HG03159 (cell line): ENCODE measurements at regions not wholly inside any gene's neighbourhood (a gene's known extent, or its start where the extent isn't known, plus 50 kb on each side); places are given as distances from the start of the nearest gene placed in this dataset.

Experiments used
- ATAC-seq: cut with Tn5 transposase; IDR thresholded peaks from one replicate; pipeline ENCODE4 v1.9.1; 2021; ENCODE audit warnings: mild to moderate bottlenecking, moderate library complexity; ENCODE audit not compliant: unreplicated experiment

- ATAC-seq: no peak
Observed at GRCh38 chr7:21084286-21084685, 297.6 kb upstream of the SP8 start.

DNA sequence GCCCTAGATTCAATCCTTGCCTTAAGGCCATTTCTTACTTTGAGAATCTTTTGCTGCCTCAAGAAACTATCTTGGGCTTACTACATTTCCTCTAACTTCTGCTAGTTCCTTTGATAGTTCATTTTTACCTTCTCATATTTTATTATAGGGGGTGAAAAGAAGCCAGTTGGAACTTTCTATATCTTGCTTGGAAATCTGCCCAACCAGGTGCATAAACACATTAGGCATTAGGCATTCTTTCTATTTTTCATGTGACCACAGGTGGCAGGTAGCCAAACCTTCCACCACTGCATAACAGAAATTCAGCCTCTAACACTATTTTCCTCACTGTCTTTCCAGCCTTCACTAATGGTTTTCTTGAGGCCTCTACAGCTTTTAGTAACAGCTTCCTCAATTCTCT is 300.0 kb upstream of the SP8 start:
- no peak for ATAC-seq

DNA sequence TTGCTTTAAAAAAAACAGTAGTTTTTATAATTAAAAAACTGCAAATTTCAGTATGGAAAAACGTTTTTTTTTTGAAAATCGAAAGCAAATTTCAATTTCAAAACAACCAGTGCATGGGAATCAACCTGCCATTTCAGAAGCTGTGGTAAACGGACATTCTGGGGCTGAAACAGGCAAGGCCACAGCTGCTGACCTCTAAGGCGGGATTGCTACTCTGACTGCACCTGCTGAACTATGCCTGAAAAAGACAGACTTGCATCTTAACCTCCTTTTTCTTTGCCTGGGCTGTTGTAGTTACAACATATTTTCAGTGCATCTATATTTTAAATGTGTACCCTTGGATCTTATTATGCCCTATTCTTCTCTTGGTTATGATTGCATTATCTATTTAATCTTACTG is 303.0 kb upstream of the SP8 start:
- ATAC-seq: no peak

DNA sequence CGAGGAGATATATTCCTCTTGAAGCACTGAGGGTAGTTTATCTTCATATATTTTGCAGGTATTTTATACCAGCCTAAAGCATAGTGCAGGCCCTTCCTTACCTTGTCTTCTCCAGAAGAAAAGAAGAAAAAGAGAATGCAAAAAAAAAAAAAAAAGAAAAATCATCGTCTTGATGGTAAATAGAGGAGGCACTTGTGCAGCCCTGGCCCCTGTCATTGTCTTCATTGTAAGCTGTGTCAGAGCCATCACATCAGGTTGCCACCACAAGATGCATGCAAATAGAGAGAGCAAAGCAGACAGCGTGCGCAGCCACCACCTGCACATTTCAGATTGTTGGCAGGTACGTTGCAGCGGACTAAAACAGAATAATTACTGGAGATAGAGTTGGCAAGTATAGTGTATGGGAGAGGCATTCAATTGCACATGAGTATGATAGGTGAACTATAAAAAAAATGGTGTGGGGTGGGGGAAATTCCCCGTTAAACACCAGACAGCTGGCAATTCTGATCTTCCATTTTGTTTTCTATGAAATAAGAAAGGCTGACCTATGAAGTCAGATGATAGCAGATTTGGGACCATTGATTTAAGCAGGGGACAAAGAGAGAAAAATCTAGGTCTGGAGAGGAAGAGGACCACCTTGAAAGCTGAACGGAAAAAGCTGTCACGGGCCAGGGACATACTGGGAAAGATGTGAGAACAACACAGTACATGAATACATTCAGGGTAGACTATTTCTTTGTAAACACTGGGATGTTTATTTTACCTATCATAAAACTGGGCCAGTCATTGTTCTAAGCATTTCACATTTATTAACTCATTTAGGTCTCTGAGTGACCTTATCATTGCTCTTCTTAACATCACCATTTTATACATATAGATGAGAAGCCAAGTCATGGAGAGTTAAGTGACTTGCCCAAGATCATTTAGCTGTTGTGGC is 306.3 kb upstream of the SP8 start:
- no peak for ATAC-seq

DNA sequence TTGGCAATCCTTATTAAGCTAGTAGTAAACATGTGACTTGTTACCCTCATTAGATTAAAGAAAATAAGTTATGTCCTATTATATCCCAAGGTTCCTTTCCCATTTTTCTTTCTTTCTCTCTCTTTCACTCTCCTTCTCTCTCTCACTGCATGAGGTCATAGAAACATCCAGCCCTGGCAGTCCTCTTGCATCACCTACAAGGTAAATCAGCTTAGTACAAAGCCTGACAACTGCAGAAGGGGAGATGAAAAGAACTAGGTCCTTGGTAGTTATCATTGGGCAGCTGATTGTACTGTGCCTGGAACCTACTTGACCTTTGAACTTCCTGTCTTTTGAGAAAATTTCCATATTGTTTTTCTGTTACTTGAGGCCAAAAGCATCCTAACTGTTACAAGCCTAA is 307.9 kb upstream of the SP8 start:
- ATAC-seq: no peak

DNA sequence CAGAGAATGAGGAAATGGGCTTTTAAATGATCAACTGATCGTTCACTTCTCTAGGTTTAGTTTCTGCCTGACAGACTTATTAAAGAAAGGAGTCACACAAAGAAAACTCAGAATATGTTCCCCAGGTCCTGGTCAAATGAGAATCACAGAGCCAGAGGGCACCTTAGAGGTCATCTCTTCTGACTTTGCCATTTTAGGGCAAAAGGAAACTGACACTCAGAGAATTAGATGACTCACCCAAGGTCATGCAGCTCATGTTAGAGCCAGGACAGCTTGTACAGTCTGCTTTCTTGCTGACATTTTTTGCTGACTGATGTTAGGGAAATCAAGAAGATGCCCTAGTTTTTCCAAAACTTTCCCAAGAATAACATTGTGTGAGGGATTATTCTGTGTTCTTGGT is 312.7 kb upstream of the SP8 start:
- ATAC-seq: no peak

DNA sequence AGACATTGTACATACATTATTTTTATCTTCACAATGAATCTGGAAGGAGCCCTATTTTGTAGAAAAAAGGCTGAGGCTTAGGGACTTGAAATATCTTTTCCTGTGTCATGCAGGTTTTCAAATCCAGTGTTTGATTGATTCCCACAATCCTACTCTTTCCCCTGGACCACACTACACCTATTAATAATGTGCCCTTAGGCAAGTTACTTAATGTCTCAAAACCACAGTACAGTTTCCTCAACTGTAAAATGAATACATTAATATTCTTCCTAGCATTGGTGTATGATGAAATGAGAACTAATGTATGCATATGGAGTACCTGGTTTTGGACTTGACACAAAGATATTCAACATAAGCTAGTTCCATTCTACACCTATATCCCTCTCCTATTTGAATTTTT is 313.3 kb upstream of the SP8 start:
- ATAC-seq: no peak

GRCh38 chr7:21101541-21101940 is 314.9 kb upstream of the SP8 start:
- ATAC-seq: no peak

- no peak for ATAC-seq
Observed at GRCh38 chr7:21103426-21104123, 316.9 kb upstream of the SP8 start.

DNA sequence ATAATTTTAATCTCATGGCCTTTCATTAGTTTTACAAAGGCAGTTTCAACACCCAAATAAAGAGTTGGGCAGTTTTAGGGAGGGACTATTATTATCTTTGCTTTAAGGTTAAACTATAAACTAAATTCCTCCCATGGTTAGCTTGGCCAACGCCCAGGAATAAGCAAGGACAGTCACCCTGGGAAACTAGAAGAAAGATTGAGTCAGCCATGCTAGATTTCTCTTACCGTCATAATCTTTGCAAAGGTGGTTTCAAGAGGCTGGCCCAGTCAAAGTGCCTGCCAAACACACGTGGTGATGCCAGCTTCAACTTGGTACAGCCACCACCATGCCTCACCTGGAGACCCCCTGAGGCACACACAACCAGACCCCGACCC is 317.4 kb upstream of the SP8 start:
- no peak for ATAC-seq

GRCh38 chr7:21106296-21106732 is 319.6 kb upstream of the SP8 start:
- ATAC-seq: no peak

GRCh38 chr7:21107101-21107500 is 320.4 kb upstream of the SP8 start:
- ATAC-seq: no peak

GRCh38 chr7:21108182-21108581 is 319.7 kb upstream of the SP4 start:
- no peak for ATAC-seq

- ATAC-seq: no peak
Observed at GRCh38 chr7:21113609-21114415, 314.1 kb upstream of the SP4 start.

DNA sequence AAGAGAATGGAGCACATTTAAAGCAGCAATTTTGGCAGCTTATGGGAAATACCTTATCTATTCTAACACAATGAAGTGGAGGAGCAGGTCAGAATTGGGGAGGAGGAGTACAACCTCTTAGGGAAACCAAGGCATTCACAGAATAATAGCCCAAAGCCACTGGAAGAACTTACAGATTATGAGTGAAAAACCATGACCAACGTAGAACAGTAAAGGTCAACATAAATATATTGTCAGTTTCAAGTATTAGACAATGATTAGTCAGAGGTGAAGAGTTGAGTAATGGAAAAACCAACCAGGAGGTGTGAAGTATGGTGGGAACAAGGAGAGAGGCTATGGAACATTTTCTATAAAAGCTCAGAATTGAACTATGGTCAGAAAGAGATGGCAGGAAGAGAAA is 304.3 kb upstream of the SP4 start:
- ATAC-seq: no peak

DNA sequence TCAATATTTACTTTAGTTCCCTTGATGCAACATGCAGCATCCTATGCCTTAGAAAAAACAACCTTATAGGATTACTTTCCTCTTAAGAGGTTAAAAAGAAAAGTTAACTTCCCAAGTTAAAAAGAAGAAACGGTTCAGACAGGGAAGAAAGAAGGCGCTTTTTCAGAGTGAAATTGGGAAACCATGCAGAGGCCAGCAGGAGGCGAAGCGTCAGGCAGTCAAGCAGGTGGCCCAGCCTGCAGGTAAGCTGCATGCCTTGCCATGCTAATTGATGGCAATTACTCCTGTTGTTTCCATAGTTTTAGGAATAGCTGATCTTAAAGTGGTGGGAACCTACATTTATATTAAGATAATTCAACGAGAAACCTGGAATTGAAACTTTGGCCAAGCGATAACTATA is 302.6 kb upstream of the SP4 start:
- ATAC-seq: no peak

DNA sequence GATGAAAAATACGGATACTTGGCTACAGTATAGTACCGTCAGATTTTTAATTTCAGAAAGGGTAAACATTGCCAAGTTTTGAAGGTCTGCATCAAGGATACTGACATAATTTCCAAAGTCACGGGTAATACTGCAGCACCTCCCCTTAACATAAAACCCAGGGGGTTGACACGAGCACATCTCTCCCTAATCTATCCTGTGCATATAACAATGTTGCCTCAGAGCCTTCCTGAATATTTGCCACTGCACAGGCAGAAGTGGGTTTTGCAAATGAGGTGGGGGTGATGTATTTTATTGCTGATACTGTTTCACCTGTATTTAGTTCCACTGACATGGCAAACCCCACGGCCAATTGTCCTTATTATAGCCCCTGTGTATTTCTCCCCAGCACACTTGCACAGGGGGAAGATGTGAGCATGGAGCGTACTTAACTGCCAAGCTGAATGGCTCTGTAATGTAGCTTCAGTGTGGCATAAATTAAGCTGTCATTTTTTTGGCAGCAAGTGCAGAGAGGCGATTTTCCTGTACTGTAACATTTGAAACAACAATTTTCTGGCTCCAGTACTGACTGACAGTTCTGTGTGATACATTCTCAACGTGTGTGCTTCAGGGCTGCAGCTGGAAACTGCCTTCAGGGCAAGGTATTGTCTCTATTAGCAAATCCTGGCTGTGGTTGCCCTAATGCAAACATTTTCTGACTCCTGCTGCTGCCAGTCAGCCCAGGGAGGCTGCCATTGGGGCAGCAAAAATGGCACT is 299.6 kb upstream of the SP4 start:
- ATAC-seq: no peak

- ATAC-seq: no peak
Observed at GRCh38 chr7:21131897-21132296, 296.0 kb upstream of the SP4 start.

DNA sequence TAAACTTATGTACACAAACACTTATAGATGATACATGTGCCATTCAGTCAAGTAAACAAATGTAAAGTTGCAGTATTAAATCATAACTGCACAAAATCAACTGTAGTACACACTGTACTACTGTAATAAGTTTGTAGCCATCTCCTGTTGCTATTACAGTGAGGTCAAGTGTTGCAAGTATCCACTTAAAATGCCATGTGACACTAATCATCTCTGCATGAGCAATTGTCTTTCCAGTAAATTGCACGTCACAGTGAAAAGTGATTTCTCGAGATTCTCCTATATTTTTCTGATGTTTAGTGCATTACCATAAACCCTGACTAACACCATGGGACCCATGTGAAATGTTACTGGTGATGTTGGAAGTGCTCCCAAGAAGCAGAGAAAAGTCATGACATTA is 293.3 kb upstream of the SP4 start:
- ATAC-seq: no peak

- ATAC-seq: no peak
Observed at GRCh38 chr7:21135437-21135836, 292.4 kb upstream of the SP4 start.

DNA sequence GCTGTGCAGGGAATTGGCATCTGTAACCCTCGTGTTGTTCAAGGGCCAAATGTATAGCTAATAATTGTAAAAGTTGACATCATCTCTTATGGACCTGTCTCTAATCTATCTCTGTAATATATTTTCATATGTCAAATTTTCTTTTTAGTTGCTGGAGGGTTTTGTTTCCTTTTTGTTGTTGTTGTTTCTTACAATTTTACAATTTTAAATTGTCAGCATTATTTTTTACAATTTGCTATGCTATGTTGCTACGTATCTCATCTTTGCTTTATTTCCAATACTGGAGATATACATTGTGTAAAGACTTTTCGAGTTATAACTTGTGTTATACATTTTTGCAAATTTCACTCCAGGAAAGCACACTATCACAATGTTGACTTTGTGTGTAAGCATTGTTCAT is 290.2 kb upstream of the SP4 start:
- no peak for ATAC-seq
